ENCODE measurements at regions not wholly inside any gene's neighbourhood (a gene's known extent, or its start where the extent isn't known, plus 50 kb on each side); places are given as distances from the start of the nearest gene placed in this dataset.

DNA sequence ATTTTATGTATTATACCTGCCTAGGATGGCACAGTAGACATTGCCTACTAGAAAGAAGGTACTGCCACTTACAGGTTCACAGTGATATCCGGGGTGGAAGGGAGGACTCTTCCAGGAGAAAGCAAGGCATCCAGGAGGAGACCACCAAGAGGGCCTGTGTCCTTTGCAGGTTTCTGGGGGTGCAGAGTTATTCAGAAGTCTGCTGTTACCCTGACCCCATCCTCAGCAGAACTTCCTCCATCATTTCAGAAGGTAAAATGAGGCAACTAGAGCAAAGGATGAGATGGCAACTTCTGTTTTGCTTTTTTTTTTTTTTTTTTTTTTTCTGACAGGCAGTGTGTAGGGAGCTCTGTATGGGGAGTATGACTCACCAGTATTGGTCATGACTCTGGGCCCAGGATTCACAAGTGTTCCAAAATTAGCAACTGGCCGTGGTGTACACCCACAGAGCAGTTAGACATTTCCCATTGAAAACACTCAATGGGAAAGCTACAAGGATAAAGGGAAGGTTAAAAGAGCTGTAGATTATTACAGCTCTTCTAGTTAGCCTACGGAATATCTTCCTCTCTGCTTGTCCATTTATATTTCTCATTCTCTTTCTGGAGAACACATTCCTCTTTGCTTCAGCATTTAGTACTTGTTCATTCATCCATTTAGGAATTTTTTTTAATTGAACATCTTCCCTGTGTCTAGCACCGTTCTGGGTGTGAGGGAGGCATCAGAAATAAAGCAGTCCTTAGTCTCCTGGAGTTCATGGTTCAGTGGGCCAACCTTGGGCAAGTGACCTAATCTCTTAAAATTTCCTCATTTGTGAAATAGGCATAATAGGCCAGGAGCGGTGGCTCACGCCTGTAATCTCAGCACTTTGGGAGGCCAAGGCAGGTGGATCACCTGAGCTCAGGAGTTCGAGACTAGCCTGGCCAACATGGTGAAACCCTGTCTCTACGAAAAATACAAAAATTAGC is 50.5 kb upstream of the PPP2R5A start (continued):
- TF ChIP-seq ZNF282 (CRISPR knock-in tag; IDR thresholded peaks at IDR 0.05) = no peak
- TF ChIP-seq NONO (IDR thresholded peaks at IDR 0.05; ENCODE audit: low read depth in 2 of 2, low read length in 1 of 2) = no peak
- TF ChIP-seq, protein P1, sequence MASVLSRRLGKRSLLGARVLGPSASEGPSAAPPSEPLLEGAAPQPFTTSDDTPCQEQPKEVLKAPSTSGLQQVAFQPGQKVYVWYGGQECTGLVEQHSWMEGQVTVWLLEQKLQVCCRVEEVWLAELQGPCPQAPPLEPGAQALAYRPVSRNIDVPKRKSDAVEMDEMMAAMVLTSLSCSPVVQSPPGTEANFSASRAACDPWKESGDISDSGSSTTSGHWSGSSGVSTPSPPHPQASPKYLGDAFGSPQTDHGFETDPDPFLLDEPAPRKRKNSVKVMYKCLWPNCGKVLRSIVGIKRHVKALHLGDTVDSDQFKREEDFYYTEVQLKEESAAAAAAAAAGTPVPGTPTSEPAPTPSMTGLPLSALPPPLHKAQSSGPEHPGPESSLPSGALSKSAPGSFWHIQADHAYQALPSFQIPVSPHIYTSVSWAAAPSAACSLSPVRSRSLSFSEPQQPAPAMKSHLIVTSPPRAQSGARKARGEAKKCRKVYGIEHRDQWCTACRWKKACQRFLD (CRISPR knock-in tag; IDR thresholded peaks at IDR 0.05) = 0 out of 2 replicates have a peak, but pooled peaks have one; percentile 53
- TF ChIP-seq CAMTA2 (CRISPR knock-in tag; conservative IDR thresholded peaks at IDR 0.05) = no peak
- no peak for TF ChIP-seq GATAD2A (IDR thresholded peaks at IDR 0.05)
- peak; percentile 96 for TF ChIP-seq SMARCE1 (IDR thresholded peaks at IDR 0.05)
- TF ChIP-seq ZNF3 (CRISPR knock-in tag; IDR thresholded peaks at IDR 0.05) = no peak
- TF ChIP-seq DMBX1 (CRISPR knock-in tag; IDR thresholded peaks at IDR 0.05; ENCODE audit: borderline replicate concordance) = peak; percentile 88; the same call in 1 of the 2 replicates
- TF ChIP-seq, protein P2, sequence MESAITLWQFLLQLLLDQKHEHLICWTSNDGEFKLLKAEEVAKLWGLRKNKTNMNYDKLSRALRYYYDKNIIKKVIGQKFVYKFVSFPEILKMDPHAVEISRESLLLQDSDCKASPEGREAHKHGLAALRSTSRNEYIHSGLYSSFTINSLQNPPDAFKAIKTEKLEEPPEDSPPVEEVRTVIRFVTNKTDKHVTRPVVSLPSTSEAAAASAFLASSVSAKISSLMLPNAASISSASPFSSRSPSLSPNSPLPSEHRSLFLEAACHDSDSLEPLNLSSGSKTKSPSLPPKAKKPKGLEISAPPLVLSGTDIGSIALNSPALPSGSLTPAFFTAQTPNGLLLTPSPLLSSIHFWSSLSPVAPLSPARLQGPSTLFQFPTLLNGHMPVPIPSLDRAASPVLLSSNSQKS (CRISPR knock-in tag; IDR thresholded peaks at IDR 0.05) = no peak
- no peak for TF ChIP-seq MYC (IDR thresholded peaks at IDR 0.05; ENCODE audit: low read depth, low read length)
- TF ChIP-seq MYC (CRISPR knock-in tag; IDR thresholded peaks at IDR 0.05; ENCODE audit: borderline replicate concordance, low read depth) = no peak
- TF ChIP-seq, protein P3, sequence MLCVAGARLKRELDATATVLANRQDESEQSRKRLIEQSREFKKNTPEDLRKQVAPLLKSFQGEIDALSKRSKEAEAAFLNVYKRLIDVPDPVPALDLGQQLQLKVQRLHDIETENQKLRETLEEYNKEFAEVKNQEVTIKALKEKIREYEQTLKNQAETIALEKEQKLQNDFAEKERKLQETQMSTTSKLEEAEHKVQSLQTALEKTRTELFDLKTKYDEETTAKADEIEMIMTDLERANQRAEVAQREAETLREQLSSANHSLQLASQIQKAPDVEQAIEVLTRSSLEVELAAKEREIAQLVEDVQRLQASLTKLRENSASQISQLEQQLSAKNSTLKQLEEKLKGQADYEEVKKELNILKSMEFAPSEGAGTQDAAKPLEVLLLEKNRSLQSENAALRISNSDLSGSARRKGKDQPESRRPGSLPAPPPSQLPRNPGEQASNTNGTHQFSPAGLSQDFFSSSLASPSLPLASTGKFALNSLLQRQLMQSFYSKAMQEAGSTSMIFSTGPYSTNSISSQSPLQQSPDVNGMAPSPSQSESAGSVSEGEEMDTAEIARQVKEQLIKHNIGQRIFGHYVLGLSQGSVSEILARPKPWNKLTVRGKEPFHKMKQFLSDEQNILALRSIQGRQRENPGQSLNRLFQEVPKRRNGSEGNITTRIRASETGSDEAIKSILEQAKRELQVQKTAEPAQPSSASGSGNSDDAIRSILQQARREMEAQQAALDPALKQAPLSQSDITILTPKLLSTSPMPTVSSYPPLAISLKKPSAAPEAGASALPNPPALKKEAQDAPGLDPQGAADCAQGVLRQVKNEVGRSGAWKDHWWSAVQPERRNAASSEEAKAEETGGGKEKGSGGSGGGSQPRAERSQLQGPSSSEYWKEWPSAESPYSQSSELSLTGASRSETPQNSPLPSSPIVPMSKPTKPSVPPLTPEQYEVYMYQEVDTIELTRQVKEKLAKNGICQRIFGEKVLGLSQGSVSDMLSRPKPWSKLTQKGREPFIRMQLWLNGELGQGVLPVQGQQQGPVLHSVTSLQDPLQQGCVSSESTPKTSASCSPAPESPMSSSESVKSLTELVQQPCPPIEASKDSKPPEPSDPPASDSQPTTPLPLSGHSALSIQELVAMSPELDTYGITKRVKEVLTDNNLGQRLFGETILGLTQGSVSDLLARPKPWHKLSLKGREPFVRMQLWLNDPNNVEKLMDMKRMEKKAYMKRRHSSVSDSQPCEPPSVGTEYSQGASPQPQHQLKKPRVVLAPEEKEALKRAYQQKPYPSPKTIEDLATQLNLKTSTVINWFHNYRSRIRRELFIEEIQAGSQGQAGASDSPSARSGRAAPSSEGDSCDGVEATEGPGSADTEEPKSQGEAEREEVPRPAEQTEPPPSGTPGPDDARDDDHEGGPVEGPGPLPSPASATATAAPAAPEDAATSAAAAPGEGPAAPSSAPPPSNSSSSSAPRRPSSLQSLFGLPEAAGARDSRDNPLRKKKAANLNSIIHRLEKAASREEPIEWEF (CRISPR knock-in tag; IDR thresholded peaks at IDR 0.05) = peak; percentile 89
- no peak for TF ChIP-seq SIX5 (IDR thresholded peaks at IDR 0.05; ENCODE audit: borderline replicate concordance in 1 of 2, insufficient read depth in 1 of 2, low read depth in 1 of 2, low read length in 2 of 2)
- TF ChIP-seq KLF10 (CRISPR knock-in tag; IDR thresholded peaks at IDR 0.05) = no peak
- TF ChIP-seq, protein P4, sequence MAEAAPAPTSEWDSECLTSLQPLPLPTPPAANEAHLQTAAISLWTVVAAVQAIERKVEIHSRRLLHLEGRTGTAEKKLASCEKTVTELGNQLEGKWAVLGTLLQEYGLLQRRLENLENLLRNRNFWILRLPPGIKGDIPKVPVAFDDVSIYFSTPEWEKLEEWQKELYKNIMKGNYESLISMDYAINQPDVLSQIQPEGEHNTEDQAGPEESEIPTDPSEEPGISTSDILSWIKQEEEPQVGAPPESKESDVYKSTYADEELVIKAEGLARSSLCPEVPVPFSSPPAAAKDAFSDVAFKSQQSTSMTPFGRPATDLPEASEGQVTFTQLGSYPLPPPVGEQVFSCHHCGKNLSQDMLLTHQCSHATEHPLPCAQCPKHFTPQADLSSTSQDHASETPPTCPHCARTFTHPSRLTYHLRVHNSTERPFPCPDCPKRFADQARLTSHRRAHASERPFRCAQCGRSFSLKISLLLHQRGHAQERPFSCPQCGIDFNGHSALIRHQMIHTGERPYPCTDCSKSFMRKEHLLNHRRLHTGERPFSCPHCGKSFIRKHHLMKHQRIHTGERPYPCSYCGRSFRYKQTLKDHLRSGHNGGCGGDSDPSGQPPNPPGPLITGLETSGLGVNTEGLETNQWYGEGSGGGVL (CRISPR knock-in tag; IDR thresholded peaks at IDR 0.05) = no peak; the same call in 1 of the 2 replicates
- no peak for TF ChIP-seq KLF16 (IDR thresholded peaks at IDR 0.05)
